Stomach (tissue), 4 donors: ENCODE measurements at regions not wholly inside any gene's neighbourhood (a gene's known extent, or its start where the extent isn't known, plus 50 kb on each side); places are given as distances from the start of the nearest gene placed in this dataset.

Source experiments
- CTCF ChIP-seq, 7 experiments: fragments of 450-650 bp in 4 of 7; fragments of 200-600 bp in 3 of 7; sonication (generic) in 3 of 7; IDR thresholded peaks; one replicate each; pipeline ENCODE4 v1.5.1; 2016 to 2019; ENCODE audit warnings: antibody characterized with exemption in 7 of 7, control low read depth in 2 of 7, mild to moderate bottlenecking in 1 of 7
- EP300 ChIP-seq: sonication (generic); formaldehyde crosslinking; IDR thresholded peaks from one replicate; pipeline ENCODE4 v1.6.1; 2017; ENCODE audit warnings: antibody characterized with exemption
- POLR2A ChIP-seq, 4 donors: fragments of 450-650 bp; IDR thresholded peaks; one replicate each; pipeline ENCODE4 v1.6.1; 2016; ENCODE audit warnings: antibody characterized with exemption in 4 of 4, control low read depth in 2 of 4, mild to moderate bottlenecking in 1 of 4, moderate library complexity in 1 of 4
- POLR2AphosphoS5 ChIP-seq, 3 donors: sonication (generic); formaldehyde crosslinking; IDR thresholded peaks; one replicate each; pipeline ENCODE4 v1.6.1; 2016; ENCODE audit warnings: antibody characterized with exemption in 3 of 3

GRCh38 chr15:81950841-81951414 lies 94.9 kb downstream of the MEX3B start:
- TF ChIP-seq CTCF (IDR thresholded peaks at IDR 0.05) (no peak), POLR2A (IDR thresholded peaks at IDR 0.05) (no peak), EP300 (no peak), POLR2AphosphoS5 (IDR thresholded peaks at IDR 0.05) (no peak)
